HL-60/S4 (cell line): ENCODE measurements at regions not wholly inside any gene's neighbourhood (a gene's known extent, or its start where the extent isn't known, plus 50 kb on each side); places are given as distances from the start of the nearest gene placed in this dataset.
"Not testable (repeated sequence)": the region's sequence is repeated elsewhere in the genome, so short reads cannot be mapped to it uniquely, and the experiment has no call there.

Experiments used
- in situ Hi-C: fragments of 300-500 bp; cut with MboI; formaldehyde crosslinking; loops from 2 replicates; pipeline ENCODE4 v1.14.3; 2022; ENCODE audit warnings: low sequenced_read_pairs

DNA sequence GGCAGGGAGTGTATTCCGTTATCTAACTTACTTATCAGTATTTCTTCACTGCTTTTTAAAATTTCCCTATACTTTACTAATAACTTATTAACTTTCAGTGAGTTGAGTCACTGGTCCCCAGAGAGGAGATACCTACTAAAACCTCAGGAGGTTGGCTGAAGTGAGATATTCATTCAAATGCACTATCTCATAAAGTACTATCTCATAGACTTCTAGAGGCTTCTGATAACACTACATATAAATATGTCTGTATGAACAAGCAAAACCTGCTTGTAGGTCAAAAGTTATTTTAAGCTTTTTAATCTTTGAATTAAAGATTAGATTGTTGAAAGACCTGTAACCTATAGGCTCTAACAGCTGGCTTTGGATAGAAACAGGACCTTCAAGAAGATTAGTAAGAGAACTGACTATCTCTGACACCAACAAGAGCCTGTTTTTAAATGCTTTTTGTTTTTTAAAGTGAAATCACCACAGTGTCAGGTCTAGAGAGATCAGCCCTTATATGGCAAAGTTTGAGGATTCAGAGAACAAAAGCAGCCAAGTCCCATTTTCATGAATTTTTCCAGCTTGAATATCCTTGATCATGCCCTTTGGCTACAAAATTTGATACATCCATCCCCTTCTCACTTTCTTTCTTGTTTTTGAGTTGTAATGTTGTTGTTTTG, 242.2 kb downstream of the ARL4A start:
- in situ Hi-C loops: no loop called here

DNA sequence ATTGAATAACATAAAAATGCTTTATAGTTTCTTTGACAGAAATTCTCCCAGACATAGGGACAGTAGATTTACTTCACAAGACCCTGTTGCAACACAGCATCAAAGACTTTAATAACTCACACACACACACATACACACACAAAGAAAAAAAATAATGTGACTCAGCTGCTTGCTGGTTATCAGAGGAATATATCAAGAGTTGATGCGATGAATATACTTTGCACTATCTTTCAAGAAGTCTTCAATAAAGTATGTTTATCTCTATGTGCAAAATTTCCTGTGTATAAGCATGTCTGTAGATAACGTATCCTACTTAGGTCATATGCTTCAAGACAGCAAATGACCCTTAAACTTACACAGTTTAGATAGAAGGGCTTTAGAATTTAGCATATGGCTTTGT, 243.1 kb downstream of the ARL4A start:
- in situ Hi-C loops: no loop called here

DNA sequence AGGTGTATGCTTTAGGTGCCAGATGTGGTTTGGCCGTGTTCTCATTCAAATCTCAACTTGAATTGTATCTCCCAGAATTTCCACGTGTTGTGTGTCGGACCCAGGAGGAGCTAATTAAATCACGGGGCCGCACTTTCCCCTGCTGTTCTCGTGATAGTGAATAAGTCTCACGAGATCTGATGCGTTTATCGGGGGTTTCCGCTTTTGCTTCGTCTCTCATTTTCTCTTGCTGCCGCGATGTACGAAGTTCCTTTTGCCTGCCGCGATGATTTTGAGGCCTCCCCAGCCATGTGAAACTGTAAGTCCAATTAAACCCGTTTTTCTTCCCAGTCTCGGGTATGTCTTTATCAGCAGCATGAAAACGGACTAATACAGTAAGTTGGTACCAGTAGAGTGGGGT, 244.0 kb downstream of the ARL4A start:
- in situ Hi-C loops: not testable (repeated sequence)

DNA sequence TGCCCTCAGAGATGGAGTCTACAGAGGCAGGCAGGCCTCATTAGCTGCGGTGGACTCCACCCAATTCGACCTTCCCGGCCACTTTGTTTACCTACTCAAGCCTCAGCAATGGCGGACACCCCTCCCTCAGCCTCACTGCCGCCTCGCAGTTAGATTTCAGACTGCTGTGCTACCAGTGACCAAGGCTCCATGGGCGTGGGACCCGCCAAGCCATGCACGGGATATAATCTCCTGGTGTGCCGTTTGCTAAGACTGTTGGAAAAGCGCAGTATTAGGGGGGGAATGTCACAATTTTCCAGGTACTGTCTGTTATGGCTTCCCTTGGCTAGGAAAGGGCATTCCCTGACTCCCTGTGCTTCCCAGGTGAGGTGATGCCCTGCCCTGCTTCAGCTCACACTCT, 252.3 kb downstream of the ARL4A start:
- in situ Hi-C loops: no loop called here

DNA sequence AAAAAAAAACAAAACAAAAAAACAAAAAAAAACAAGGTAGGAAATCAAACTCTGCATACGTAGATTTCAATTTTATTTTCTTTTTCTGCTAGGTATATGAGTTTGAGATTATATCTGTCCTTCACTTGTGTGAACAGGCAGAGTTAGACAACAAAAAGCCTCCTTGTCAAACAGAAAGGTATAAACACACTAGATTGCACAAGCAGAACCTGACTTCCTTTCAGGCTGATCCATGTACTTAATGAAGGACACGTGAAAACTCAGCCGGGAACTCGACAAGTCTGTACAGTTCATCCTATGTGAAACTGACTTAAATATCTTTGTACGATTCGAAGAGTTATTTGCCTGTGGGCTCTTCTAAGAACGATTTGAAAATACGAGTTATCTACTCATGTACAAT, 254.1 kb downstream of the ARL4A start:
- in situ Hi-C loops: no loop called here

DNA sequence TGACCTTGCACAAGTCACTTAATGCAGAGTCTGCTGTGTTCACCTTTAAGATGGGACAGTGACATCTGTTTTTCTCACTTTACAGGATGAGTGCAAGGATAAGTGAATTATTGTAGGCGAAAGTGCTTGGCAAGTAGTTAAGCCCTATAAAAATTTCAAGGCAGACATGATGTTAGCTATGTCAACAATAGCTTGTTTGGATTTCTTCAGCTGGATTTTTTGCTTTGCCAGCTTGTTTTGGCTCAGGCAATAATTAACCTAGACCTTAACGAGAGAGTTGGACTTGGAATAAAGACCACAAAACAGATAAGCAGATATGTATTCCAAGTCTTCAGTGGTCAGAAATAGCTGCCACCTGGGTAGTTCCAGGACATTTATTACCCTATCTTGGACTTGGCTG, 255.2 kb downstream of the ARL4A start:
- in situ Hi-C loops: no loop called here

DNA sequence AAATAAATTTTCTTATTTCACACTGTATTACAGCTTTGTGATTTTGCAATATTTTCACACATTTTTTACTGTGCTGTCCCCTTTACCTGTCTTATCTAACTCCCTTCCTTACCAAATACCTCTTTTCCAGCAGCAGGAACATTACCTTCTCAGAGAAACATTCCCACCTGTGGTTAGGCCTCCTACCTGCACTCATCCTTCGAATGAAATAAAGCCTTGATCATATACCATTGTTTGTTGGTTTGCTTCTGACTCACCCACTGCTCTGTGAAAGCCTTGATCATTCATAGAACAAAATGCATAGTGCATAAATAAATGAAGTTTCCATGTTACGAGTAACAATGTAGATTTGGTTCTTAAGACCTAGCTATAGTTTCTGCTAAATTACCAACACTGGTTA, 256.3 kb downstream of the ARL4A start:
- in situ Hi-C loops: no loop called here

DNA sequence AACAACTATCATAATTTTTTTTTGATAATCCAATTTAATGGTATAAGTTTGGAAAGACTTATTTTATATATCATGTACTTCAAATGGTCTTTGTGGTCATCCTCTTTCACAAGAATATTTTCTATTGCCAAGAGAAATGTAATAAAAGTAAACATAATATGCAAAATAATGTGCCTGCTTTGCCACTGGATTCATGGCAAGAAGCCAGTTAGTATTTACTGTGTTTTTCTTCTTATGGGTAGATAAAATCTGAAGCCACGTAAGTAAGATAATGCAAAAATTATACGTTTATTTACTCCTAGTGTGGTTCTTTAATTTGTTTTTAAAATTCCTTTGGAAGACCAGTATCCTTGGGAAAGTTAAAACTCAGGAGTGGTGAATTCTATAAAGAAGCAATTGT, 258.5 kb downstream of the ARL4A start:
- in situ Hi-C loops: no loop called here

DNA sequence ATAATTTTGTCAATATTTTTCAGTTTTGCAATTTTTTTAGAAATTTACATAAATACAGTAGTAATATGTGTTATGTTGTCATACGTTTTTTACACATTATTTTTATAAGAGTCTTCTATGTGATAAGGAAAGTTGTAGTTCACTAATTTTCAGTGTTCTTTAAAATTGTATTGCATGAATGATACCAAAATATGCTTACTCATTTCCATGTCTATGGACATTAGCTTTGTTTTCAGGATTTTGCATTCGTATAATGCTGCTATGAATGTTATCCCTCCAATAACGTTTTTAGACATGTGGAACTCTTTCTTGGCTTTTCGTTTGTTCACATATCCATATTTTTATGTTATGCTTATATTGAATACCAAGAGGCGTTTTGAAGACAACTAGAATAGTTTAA, 260.0 kb downstream of the ARL4A start:
- in situ Hi-C loops: no loop called here

DNA sequence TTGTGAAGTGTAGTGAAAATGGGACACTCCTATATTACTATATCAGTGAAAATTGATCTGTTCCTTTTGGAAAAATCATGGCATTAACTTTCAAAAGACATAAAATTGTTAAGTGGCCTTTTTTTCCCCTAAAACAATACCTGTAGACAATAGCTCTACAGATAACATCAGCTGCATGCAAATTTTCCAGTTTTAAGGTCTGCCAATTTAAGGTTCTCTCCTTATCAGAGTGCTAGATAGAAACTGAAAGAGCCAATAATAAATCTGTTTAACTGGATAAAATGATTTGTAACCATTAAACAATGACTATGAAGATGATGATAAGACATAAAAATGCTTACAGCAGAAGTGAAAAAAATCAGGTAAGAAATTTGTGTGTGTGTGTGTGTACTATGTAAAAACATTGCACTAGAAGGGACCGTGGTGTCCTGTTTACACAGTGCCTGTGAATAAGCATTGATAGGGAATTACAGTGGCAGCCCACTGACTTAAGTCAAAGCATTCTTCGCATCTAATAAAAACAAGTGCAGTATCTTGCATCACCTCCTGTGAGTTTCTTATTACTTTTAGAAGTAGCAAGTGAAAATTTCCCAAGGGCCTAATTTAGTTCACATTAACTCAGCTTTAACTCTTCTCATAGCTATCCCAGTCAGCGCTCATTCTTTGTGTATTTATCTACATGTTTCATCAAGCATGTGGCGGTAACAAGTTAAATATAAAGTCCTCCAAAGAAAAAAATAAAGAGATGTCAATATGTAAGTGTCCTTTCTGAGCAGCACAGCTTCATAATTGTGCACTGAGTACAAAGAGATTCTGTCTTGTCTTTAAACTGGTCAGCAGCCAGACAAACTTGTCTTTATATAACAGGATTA, 261.9 kb downstream of the ARL4A start:
- in situ Hi-C loops: no loop called here

DNA sequence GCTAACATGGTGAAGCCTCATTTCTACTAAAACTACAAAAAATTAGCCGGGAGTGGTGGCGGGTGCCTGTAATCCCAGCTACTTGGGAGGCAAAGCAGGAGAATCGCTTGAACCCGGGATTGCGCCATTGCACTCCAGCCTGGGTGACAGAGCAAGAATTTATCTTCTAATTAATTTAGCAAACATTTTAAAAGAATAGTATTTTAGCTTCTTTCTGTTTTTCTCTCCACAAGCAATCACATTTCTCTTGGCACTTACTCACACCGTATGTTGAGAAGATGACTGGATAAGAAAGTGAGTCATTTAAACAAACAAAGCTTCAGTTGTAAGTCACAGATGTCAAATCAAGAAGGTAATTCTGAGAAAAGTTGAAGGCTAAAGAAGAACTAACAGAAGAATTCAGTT, 264.0 kb downstream of the ARL4A start:
- in situ Hi-C loops: no loop called here

DNA sequence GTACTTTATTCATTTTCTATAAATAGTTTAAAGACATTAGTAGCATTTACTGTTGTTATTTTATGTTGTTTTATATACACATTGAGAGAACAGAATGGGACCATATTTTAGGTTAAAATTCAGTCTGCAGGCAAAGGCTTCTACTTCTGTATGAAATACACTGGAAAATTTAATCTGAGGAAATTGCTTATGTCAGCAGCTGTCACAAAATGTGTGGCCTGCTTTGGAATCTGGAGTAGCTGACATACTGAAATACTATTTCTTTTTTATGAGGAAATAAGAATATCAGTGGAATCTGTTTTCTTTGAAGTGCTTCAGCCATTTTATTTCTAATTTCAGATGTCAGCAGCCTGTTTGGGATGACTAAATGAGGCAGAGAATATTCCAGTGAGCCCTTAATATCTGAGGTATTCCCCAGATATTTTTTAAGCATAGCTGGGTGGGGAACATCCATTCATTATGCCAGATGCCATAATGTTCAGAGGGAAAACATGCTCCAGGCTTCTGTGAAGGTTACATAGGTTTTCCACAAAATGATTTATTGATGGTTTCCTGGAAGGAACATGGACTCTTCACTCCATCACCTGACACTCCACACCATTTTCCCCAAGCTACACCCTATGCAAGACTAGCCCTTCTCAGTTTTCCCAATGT, 267.1 kb downstream of the ARL4A start:
- in situ Hi-C loops: no loop called here

DNA sequence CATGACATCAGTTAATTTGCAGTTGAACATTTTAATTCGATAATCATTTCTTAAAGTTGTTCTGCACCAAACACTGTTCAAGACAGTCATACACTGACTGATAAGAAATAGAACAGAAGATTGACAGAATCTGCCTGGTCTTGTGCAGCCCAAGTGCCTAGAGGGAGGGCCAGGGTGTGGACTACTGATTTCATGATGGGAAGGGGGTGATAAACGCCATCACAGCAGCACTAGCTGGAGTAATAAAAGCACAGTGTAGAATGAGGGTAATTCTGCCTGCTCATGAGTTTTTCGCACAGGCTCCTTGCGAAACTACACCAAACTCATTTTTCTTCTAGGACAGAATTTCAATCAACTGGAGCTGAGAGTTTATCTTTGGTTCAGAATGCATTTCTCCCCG, 270.1 kb downstream of the ARL4A start:
- in situ Hi-C loops: no loop called here

DNA sequence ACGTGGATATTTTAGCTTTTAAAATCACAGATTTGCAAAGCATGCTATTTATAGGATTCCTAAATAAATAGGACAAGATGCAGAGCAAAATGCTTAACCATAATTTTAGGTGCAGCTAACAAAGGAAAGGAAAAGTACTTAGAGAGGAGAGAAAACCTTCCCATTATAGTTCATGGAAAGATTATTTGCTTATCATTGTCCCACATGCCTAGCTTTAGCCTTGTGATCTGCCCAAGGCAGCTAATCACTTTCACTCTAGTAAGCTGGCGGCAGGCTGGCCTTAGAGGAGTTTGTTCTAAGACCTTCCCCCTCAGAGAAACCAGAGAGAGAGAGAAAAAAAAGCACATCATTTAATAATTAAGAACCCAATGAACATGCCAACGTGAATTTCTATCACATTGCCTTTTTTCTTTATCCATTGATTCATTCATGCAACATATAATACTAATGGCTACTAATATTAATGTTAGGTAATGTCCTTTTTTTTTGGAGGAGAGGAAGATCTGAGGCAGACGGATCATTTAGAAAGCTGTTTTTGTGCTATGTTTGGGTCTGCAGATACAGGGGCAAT, 274.6 kb downstream of the ARL4A start:
- in situ Hi-C loops: no loop called here

DNA sequence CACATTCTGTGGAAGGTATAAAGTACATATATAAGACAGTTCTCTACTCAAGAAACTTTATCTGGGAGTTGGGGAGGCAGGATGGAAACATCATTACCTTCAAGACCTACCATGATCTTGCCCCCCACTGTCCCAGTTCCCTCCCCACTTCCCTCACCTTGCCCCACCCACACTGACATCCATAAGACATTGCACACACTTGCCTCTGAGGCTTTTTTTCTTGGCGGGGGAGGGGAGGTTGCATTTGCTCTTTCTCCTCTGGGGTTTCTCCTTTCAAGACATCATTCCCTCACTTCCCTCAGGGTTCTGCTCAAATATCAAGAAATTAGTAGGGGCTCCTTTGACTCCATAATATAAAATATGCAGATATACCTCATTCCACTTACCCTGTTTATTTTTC, 276.0 kb downstream of the ARL4A start:
- in situ Hi-C loops: no loop called here

DNA sequence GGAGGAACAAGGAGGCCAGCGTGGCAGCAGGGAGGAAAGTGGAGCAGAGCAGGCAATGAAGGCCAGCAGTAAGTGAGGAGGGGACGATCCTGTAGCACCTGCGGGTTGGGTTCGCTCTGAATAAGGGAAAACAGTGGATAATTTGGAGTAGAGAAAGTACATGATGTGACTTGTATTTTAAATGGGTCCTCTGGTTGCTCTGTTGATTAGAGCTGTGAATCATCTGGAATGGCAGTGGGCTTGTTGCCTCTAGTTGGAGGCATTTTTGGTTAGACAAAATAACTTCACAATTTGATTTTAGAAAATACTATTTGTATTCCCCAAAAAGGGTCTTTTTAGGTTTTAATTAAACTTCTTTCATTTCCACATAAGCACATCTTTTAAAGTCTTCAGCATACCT, 277.4 kb downstream of the ARL4A start:
- in situ Hi-C loops: no loop called here

DNA sequence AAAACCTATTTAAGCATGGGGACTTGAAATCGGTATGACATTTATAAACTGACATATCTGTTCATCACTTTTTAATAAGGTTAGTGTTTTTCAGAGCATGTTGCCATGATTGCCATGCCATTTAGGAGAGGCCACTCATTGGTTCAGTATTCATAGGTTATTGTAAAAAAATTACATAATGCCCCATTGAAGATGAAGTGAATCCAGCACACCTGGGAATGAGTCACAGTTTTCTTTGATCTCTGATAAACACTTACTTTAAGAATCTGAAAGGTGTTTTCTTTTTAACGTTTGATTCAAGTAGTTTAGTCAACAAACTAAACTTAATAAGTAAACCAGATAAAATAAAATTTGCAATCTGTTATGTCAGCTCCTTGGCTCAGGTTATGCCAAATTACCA, 278.3 kb downstream of the ARL4A start:
- in situ Hi-C loops: no loop called here

DNA sequence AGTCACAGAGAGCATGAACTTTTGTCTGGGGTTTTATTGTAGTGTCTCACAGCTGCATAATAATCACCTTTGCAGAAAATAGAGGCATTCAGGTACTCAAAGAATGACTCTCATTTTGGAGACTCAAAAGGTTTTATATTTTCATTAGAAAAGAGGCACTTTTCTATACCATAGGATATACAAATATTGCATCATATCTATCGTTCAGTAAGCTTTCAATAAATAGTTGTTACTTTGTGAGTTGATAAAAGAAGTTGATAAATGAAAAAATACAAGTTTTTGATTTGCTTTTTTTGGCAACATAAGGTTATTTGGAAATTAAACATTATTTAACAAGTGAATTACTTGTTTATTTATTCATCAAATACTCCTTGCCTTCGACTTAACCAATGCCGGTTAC, 279.9 kb downstream of the ARL4A start:
- in situ Hi-C loops: no loop called here

DNA sequence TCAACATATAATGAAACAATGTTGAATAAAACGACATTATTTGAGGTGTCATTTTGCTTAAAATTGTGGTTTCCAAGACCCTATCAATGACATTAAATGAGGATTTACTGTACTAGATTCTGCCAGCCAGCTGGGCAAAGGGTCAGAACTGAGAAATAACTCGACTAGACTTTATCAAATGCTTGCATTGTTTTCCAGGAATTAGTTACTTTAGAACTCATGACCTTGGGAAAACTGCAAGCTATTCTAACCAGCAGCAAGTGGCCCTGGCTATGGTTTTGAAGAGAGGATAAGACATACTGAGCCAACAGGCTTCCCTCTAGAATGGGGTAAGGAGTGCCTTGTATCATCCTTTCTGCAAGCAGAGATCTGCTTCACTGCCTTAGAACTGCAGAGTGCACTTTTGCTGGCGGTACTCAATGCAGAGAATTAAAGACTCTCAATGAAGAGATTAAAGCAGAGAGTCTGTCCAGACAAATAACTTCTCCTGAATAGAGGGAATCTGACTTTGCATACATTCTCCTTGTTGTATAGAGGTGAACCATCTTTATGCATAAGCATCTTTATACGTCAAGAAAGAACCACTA, 281.5 kb downstream of the ARL4A start:
- in situ Hi-C loops: no loop called here

DNA sequence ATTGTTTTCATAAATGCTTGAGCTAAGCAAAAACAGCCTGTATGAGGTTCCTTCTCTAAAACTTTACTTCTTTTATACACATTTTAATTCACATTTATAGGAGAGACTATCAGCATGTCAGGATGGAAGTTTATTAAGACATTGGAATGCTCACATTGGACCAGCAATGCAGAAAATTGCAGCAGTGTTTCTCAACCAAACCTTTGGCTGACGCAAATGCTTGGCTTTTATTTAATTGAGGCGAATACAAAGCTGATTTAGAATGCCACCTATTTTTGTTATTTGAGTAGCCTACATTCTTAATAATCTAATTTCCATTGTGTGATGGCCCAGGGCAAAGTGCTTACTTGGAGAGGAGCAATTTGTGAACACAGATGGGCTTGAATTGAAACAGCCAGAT, 283.2 kb downstream of the ARL4A start:
- in situ Hi-C loops: no loop called here

DNA sequence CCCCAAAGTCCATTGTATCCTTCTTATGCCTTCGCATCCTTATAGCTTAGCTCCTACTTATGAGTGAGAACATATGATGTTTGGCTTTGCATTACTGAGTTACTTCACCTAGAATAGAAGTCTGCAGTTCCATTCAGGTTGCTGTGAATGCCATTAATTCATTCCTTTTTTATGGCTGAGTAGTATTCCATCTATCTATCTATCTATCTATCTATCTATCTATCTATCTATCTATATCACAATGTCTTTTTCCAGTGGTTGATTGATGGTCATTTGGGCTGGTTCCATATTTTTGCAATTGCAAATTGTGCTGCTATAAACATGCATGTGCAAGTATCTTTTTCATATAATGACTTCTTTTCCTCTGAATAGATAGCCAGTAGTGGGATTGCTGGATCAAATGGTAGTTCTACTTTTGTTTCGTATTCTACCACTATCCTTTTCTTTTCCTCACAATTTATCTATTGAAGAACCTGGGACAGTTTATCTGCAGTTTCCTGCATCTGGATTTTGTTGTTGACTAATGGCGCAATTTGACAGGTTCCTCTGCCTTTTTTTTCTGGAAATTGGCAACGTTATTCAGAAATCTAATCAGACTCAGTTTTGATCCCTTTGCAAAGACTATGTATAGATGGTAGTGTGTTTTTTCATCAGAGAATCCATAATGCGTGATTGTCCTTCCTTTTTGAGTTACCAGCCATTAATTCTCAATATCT, 287.2 kb downstream of the ARL4A start:
- in situ Hi-C loops: no loop called here
